ENCODE measurements at regions not wholly inside any gene's neighbourhood (a gene's known extent, or its start where the extent isn't known, plus 50 kb on each side); places are given as distances from the start of the nearest gene placed in this dataset.

GRCh38 chr7:68911754-68912153 is 686.5 kb upstream of the AUTS2 start:
- H3K36me3 ChIP-seq: no peaks in the 10 kb centered on the region
- H3K27me3 ChIP-seq (replicated peaks; ENCODE audit: insufficient read depth): no peaks in the 10 kb centered on the region
- H3K4me1 ChIP-seq (ENCODE audit: control insufficient read depth in 1 of 2, low read depth in 2 of 2): no peaks in the 10 kb centered on the region
- TF ChIP-seq CTCF (IDR thresholded peaks at IDR 0.05): no peak
- H3K4me3 ChIP-seq: no peak overlapping the region
- H3K9me3 ChIP-seq: no peaks in the 10 kb centered on the region
- ATAC-seq (ENCODE audit: insufficient number of reproducible peaks, low FRiP score, low read depth) (no peak), DNase-seq (ENCODE audit: low spot score) (no peak)
- no peak overlapping the region for H3K27ac ChIP-seq

GRCh38 chr7:68914006-68914405 is 684.3 kb upstream of the AUTS2 start:
- Histone ChIP-seq H3K27me3 (replicated peaks; ENCODE audit: insufficient read depth) (no peaks in the 10 kb centered on the region), H3K27ac (no peak overlapping the region), H3K9me3 (no peaks in the 10 kb centered on the region), H3K36me3 (no peaks in the 10 kb centered on the region), H3K4me3 (no peak overlapping the region), H3K4me1 (ENCODE audit: control insufficient read depth in 1 of 2, low read depth in 2 of 2) (no peaks in the 10 kb centered on the region)
- ATAC-seq (ENCODE audit: insufficient number of reproducible peaks, low FRiP score, low read depth) (no peak), DNase-seq (ENCODE audit: low spot score) (no peak)
- TF ChIP-seq CTCF (IDR thresholded peaks at IDR 0.05): no peak

GRCh38 chr7:68917041-68917651 is 681.1 kb upstream of the AUTS2 start:
- Histone ChIP-seq H3K27me3 (replicated peaks; ENCODE audit: insufficient read depth) (no peaks in the 10 kb centered on the region), H3K9me3 (peaks cover 4% of the 10 kb centered on the region), H3K36me3 (no peaks in the 10 kb centered on the region), H3K4me3 (no peak overlapping the region), H3K27ac (no peak overlapping the region), H3K4me1 (ENCODE audit: control insufficient read depth in 1 of 2, low read depth in 2 of 2) (no peaks in the 10 kb centered on the region)
- no peak for TF ChIP-seq CTCF (IDR thresholded peaks at IDR 0.05)
- DNase-seq (ENCODE audit: low spot score) (no peak), ATAC-seq (ENCODE audit: insufficient number of reproducible peaks, low FRiP score, low read depth) (no peak)

DNA sequence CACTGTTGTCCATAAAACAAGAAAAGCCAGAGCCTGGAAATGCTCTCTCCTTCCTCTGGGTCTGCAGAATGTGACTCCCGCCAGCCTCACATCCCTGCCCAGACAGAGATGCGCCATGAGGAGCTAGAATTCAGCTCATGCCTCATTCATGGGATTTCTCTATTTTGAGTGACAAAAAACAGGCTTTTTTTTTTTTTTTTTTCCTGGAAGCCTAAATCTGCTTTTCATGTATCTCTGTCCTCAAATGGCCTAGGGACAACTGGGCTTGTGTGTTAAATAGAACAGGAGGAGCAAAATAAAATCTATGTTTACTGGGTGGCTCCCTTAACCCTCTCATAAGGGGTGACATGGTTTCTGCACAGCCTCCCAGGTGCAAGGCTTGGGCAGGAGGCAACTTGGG is 679.7 kb upstream of the AUTS2 start:
- no peak overlapping the region for H3K27ac ChIP-seq
- no peak for TF ChIP-seq CTCF (IDR thresholded peaks at IDR 0.05)
- ATAC-seq (ENCODE audit: insufficient number of reproducible peaks, low FRiP score, low read depth) (no peak), DNase-seq (ENCODE audit: low spot score) (no peak)
- no peak overlapping the region for H3K4me3 ChIP-seq
- peaks cover 4% of the 10 kb centered on the region for H3K9me3 ChIP-seq
- H3K27me3 ChIP-seq (replicated peaks; ENCODE audit: insufficient read depth): no peaks in the 10 kb centered on the region
- no peaks in the 10 kb centered on the region for H3K36me3 ChIP-seq
- no peaks in the 10 kb centered on the region for H3K4me1 ChIP-seq (ENCODE audit: control insufficient read depth in 1 of 2, low read depth in 2 of 2)

DNA sequence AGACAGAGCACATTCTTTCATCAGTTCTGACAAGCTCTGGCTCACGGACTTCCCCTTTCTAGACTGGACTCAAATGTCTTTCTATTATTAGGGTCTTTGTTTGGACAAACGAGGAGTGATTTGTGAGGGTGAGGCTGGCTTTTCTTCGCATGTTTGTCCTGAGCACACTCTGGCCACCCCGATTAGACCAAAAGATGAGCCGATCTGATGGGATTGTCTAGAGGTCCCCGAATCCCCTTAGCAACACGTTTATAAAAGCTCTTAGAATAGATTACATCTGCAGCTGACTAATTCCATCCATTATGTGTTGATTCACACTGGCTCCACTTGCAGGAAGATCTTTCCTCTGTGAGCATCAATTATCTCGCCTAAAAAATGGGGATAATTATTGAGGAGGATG is 675.4 kb upstream of the AUTS2 start:
- peaks cover 4% of the 10 kb centered on the region for H3K9me3 ChIP-seq
- ATAC-seq (ENCODE audit: insufficient number of reproducible peaks, low FRiP score, low read depth): no peak
- no peak overlapping the region for H3K27ac ChIP-seq
- H3K27me3 ChIP-seq (replicated peaks; ENCODE audit: insufficient read depth): no peaks in the 10 kb centered on the region
- no peaks in the 10 kb centered on the region for H3K36me3 ChIP-seq
- H3K4me1 ChIP-seq (ENCODE audit: control insufficient read depth in 1 of 2, low read depth in 2 of 2): no peaks in the 10 kb centered on the region
- TF ChIP-seq CTCF (IDR thresholded peaks at IDR 0.05): no peak
- no peak for DNase-seq (ENCODE audit: low spot score)
- H3K4me3 ChIP-seq: no peak overlapping the region
